ENCODE measurements at regions not wholly inside any gene's neighbourhood (a gene's known extent, or its start where the extent isn't known, plus 50 kb on each side); places are given as distances from the start of the nearest gene placed in this dataset.

- TF ChIP-seq CTCF (conservative IDR thresholded peaks at IDR 0.05; ENCODE audit: low read depth, low read length), result no peak
- DNase-seq (ENCODE audit: low read depth), result no peak
- no peak overlapping the region for H3K4me3 ChIP-seq (ENCODE audit: low read depth, low read length)
Observed at GRCh38 chr1:53378061-53378460, 50.2 kb upstream of the LRP8 start.

- no peak for DNase-seq (ENCODE audit: low read depth)
- TF ChIP-seq CTCF (conservative IDR thresholded peaks at IDR 0.05; ENCODE audit: low read depth, low read length), result no peak
Observed at GRCh38 chr1:53378932-53379661, 51.2 kb upstream of the LRP8 start.

GRCh38 chr1:53379662-53380002 lies 51.8 kb upstream of the LRP8 start:
- no peak for TF ChIP-seq CTCF (conservative IDR thresholded peaks at IDR 0.05; ENCODE audit: low read depth, low read length)
- no peak overlapping the region for H3K4me3 ChIP-seq (ENCODE audit: low read depth, low read length)
- no peak for DNase-seq (ENCODE audit: low read depth)

More at GRCh38 chr1:53378932-53379661, 51.2 kb upstream of the LRP8 start:
- no peak overlapping the region for H3K4me3 ChIP-seq (ENCODE audit: low read depth, low read length)

GRCh38 chr1:53380296-53380695 lies 52.4 kb upstream of the LRP8 start:
- H3K4me3 ChIP-seq (ENCODE audit: low read depth, low read length), result no peak overlapping the region
- TF ChIP-seq CTCF (conservative IDR thresholded peaks at IDR 0.05; ENCODE audit: low read depth, low read length), result no peak
- DNase-seq (ENCODE audit: low read depth), result no peak

GRCh38 chr1:53381790-53382401 lies 54.0 kb upstream of the LRP8 start:
- no peak for TF ChIP-seq CTCF (conservative IDR thresholded peaks at IDR 0.05; ENCODE audit: low read depth, low read length)
- peak; percentile 61 for DNase-seq (ENCODE audit: low read depth)
- H3K4me3 ChIP-seq (ENCODE audit: low read depth, low read length), result no peak overlapping the region

- no peak for TF ChIP-seq CTCF (conservative IDR thresholded peaks at IDR 0.05; ENCODE audit: low read depth, low read length)
- no peak overlapping the region for H3K4me3 ChIP-seq (ENCODE audit: low read depth, low read length)
- no peak for DNase-seq (ENCODE audit: low read depth)
Observed at GRCh38 chr1:53383136-53383870, 55.4 kb upstream of the LRP8 start.
